PFSK-1 (cell line): ENCODE measurements at regions not wholly inside any gene's neighbourhood (a gene's known extent, or its start where the extent isn't known, plus 50 kb on each side); places are given as distances from the start of the nearest gene placed in this dataset.

Experiments used
- FOXP2 ChIP-seq: optimal IDR thresholded peaks from 2 replicates; pipeline ENCODE3; 2011; ENCODE audit warnings: borderline replicate concordance, control low read depth, inconsistent platforms; ENCODE audit not compliant: insufficient read depth; ENCODE audit errors: extremely low read length, extremely low read depth
- POLR2AphosphoS5 ChIP-seq: IDR thresholded peaks from 2 replicates; pipeline ENCODE4 v1.6.1; 2012; ENCODE audit warnings: low read depth, mild to moderate bottlenecking, control low read depth, low read length, moderate library complexity
- REST ChIP-seq, 2 experiments: IDR thresholded peaks; 2 replicates each; pipeline versions ENCODE4 v1.6.1 to v1.8.0; 2011 to 2012; ENCODE audit warnings: low read depth in 2 of 2, low read length in 2 of 2, control low read depth in 1 of 2, inconsistent platforms in 1 of 2, mild to moderate bottlenecking in 1 of 2, moderate library complexity in 1 of 2; ENCODE audit not compliant: insufficient read depth in 1 of 2
- SIN3A ChIP-seq: IDR thresholded peaks from 2 replicates; pipeline ENCODE4 v1.6.1; 2012; ENCODE audit warnings: mild to moderate bottlenecking, low read length, moderate library complexity, borderline replicate concordance; ENCODE audit not compliant: insufficient read depth
- TAF1 ChIP-seq: IDR thresholded peaks from 2 replicates; pipeline ENCODE4 v1.6.1; 2012; ENCODE audit warnings: low read length, control low read depth, borderline replicate concordance; ENCODE audit not compliant: insufficient read depth

DNA sequence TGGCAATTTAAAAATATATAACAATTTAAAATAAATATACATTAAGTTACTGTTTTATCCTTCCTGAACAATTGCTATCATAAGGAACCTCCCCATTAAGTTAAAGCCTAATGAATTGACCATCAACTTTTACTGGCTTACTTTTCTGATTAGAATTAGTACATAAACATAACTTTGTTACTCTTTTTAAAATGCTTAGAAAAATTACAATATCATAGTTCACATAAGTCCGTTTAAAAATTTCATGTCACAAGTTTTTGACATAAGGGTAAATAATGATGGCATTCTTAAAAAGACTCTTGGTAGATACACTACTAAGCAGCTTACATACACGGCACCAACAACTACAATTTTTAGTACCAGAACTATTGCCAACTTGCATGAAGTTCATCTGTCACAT is 1308.6 kb downstream of the FSCB start:
- no peak for TF ChIP-seq FOXP2
- TF ChIP-seq POLR2AphosphoS5: no peak
- TF ChIP-seq TAF1: no peak
- TF ChIP-seq REST (IDR thresholded peaks at IDR 0.05; ENCODE audit: insufficient read depth in 1 of 2, low read depth in 2 of 2, low read length in 2 of 2): no peak
- TF ChIP-seq SIN3A: no peak

DNA sequence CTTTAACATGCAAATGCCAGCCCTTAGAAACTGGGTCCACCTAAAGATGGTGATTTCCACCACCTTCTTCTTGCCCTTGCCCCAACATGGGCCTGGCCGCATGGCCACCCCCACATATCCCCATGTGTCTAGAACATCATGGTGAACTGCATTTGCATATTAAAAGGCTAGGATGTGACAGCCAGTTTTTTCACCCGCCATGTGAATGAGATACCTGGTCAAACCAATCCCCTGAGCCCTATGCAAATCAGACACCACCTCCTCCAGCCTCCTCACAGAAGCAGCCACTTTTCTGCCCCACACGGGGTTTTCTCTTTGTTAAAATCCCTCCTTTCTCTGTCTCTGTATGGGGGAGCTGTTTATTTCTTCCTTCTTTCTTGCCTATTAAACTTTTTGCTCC is 1322.5 kb downstream of the FSCB start:
- TF ChIP-seq FOXP2: no peak
- no peak for TF ChIP-seq TAF1
- TF ChIP-seq POLR2AphosphoS5: no peak
- TF ChIP-seq REST (IDR thresholded peaks at IDR 0.05; ENCODE audit: insufficient read depth in 1 of 2, low read depth in 2 of 2, low read length in 2 of 2): no peak
- TF ChIP-seq SIN3A: no peak

DNA sequence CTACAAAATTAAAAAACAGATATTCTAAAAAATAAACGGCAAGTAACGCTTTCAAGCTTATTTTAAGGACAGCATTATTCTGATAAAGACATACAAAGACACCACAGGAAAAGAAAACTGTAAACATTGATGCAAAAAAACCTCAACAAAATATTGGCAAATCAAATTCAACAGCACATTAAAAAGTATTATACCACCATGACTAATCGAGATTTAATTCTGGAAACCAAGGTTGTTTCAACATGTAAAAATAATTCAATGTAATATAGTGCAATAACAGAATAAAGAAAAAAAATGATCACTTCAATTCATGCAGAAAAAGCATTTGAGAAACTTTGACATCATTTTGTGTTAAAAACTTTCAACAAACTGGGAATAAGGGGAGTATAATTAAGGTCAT is 1323.2 kb downstream of the FSCB start:
- TF ChIP-seq FOXP2: no peak
- no peak for TF ChIP-seq TAF1
- TF ChIP-seq POLR2AphosphoS5: no peak
- no peak for TF ChIP-seq SIN3A
- TF ChIP-seq REST (IDR thresholded peaks at IDR 0.05; ENCODE audit: insufficient read depth in 1 of 2, low read depth in 2 of 2, low read length in 2 of 2): no peak

DNA sequence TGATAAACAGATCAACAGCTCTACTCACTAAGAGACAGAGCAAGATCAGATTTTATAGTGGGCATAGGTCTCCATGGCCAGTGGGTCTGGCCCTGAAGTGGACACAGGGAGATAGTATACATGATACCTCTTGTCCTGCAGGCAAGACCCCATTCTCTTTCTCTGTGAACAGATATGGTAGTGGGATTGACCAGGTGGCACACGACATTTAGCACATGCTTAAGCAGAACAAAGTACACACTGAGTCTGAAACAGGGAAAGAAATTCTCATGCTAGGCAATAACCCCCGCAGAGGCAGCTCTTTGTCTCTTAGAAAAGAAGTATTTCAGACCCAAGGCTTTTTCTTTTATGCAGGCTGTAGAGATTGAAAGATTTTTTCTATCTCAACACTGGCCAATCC is 1331.2 kb downstream of the FSCB start:
- TF ChIP-seq POLR2AphosphoS5 (no peak), REST (IDR thresholded peaks at IDR 0.05; ENCODE audit: insufficient read depth in 1 of 2, low read depth in 2 of 2, low read length in 2 of 2) (no peak), FOXP2 (no peak), TAF1 (no peak), SIN3A (no peak)

DNA sequence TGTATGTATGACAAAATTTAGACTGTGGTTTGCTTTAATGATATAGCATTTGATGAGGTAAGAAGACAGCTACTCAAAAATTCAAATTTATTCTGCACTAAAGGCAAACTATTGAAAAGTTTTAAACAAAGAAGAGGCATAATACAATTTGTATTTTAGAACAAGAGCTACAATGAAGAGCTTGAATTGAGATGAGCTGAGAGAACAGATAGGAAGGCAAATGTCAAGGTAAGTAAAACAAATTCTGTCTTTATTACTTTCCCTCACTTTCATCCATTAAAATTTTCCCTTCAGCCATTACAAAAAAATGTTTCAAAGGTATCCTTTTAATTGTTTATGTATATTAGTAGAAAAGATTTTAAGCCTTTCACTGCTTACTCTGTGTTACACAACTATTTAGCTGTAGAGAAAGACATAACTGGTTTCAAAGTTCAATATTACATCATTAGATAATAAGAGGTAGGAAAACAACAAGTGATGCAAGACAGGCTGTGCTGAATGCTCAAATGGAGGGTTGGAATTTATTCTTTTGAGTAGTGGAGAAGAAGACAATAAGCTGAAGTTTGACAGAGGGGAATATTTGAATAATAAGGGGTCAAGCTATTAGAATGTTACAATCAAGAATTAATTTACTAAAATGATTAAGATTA is 1334.1 kb downstream of the FSCB start:
- TF ChIP-seq SIN3A (no peak), FOXP2 (no peak), TAF1 (no peak), REST (IDR thresholded peaks at IDR 0.05; ENCODE audit: insufficient read depth in 1 of 2, low read depth in 2 of 2, low read length in 2 of 2) (no peak), POLR2AphosphoS5 (no peak)
